ENCODE measurements at regions not wholly inside any gene's neighbourhood (a gene's known extent, or its start where the extent isn't known, plus 50 kb on each side); places are given as distances from the start of the nearest gene placed in this dataset.

GRCh38 chr21:17066006-17066405 lies 446.8 kb upstream of the CXADR start:
- H3K36me3 ChIP-seq, result no peaks in the 10 kb centered on the region
- no peak for DNase-seq (ENCODE audit: low spot score in 2 of 2)
- no peak overlapping the region for H3K27ac ChIP-seq
- H3K9me3 ChIP-seq, result no peaks in the 10 kb centered on the region
- TF ChIP-seq POLR2A (IDR thresholded peaks at IDR 0.05) (no peak), CTCF (IDR thresholded peaks at IDR 0.05) (no peak), POLR2AphosphoS5 (IDR thresholded peaks at IDR 0.05) (no peak), EP300 (IDR thresholded peaks at IDR 0.05) (no peak)
- H3K27me3 ChIP-seq, result no peaks in the 10 kb centered on the region
- H3K4me3 ChIP-seq, result no peak overlapping the region
- no peaks in the 10 kb centered on the region for H3K4me1 ChIP-seq

GRCh38 chr21:17071093-17071492 lies 441.8 kb upstream of the CXADR start:
- Histone ChIP-seq H3K4me3 (no peak overlapping the region), H3K27ac (peak overlapping the region; percentile 65), H3K36me3 (no peaks in the 10 kb centered on the region), H3K9me3 (no peaks in the 10 kb centered on the region), H3K4me1 (no peaks in the 10 kb centered on the region), H3K27me3 (no peaks in the 10 kb centered on the region)
- 58% methylated on average over 3 of the region's 3 CpGs for WGBS
- DNase-seq (ENCODE audit: low spot score in 2 of 2), result no peak
- TF ChIP-seq EP300 (IDR thresholded peaks at IDR 0.05), result no peak
- TF ChIP-seq POLR2AphosphoS5 (IDR thresholded peaks at IDR 0.05), result no peak
- TF ChIP-seq CTCF (IDR thresholded peaks at IDR 0.05), result no peak
- TF ChIP-seq POLR2A (IDR thresholded peaks at IDR 0.05), result no peak

- no peaks in the 10 kb centered on the region for H3K36me3 ChIP-seq
- no peaks in the 10 kb centered on the region for H3K9me3 ChIP-seq
- no peaks in the 10 kb centered on the region for H3K4me1 ChIP-seq
- no peak overlapping the region for H3K4me3 ChIP-seq
- H3K27me3 ChIP-seq, result no peaks in the 10 kb centered on the region
- H3K27ac ChIP-seq, result no peak overlapping the region
- WGBS, result 83% methylated on average over 4 of the region's 4 CpGs
- DNase-seq (ENCODE audit: low spot score in 2 of 2), result no peak
- TF ChIP-seq POLR2AphosphoS5 (IDR thresholded peaks at IDR 0.05), result no peak
- TF ChIP-seq EP300 (IDR thresholded peaks at IDR 0.05), result no peak
- TF ChIP-seq POLR2A (IDR thresholded peaks at IDR 0.05), result no peak
- no peak for TF ChIP-seq CTCF (IDR thresholded peaks at IDR 0.05)
Observed at GRCh38 chr21:17081193-17081592, 431.6 kb upstream of the CXADR start.

GRCh38 chr21:17082843-17083483 lies 429.9 kb upstream of the CXADR start:
- Histone ChIP-seq H3K4me3 (no peak overlapping the region), H3K36me3 (no peaks in the 10 kb centered on the region), H3K27me3 (no peaks in the 10 kb centered on the region), H3K27ac (no peak overlapping the region), H3K4me1 (no peaks in the 10 kb centered on the region), H3K9me3 (no peaks in the 10 kb centered on the region)
- WGBS, result 73% methylated on average over 4 of the region's 4 CpGs
- TF ChIP-seq CTCF (IDR thresholded peaks at IDR 0.05), result no peak
- TF ChIP-seq EP300 (IDR thresholded peaks at IDR 0.05), result no peak
- DNase-seq (ENCODE audit: low spot score in 2 of 2), result no peak

GRCh38 chr21:17085707-17086106 lies 427.1 kb upstream of the CXADR start:
- no peaks in the 10 kb centered on the region for H3K4me1 ChIP-seq

More at GRCh38 chr21:17085707-17086106, 427.1 kb upstream of the CXADR start:
- Histone ChIP-seq H3K4me3 (no peak overlapping the region), H3K36me3 (no peaks in the 10 kb centered on the region), H3K27ac (no peak overlapping the region), H3K27me3 (no peaks in the 10 kb centered on the region), H3K9me3 (no peaks in the 10 kb centered on the region)
- WGBS, result 28% methylated on average over 1 of the region's 1 CpG
- no peak for DNase-seq (ENCODE audit: low spot score in 2 of 2)
- TF ChIP-seq CTCF (IDR thresholded peaks at IDR 0.05) (no peak), POLR2AphosphoS5 (IDR thresholded peaks at IDR 0.05) (no peak), EP300 (IDR thresholded peaks at IDR 0.05) (no peak), POLR2A (IDR thresholded peaks at IDR 0.05) (no peak)

Measured in suprapubic skin (tissue), 4 donors.